Body of pancreas (tissue), 4 donors: ENCODE measurements at regions not wholly inside any gene's neighbourhood (a gene's known extent, or its start where the extent isn't known, plus 50 kb on each side); places are given as distances from the start of the nearest gene placed in this dataset.
A peak's percentile ranks its signal among the peaks of the same experiment; 100 is the strongest.

ENCODE experiments used
- ATAC-seq: fragments of 150-250 bp; one replicate; pipeline ENCODE4 v1.9.1; 2016
- DNase-seq, 4 donors: peaks; one replicate each; pipeline ENCODE4 v3.0.0-alpha.2; 2019
- H3K27ac ChIP-seq, 4 donors: fragments of 200-600 bp; sonication (generic); 1 replicate in 3 of 4; 2 replicates in 1 of 4; pipeline versions ENCODE4 v1.5.1 to v1.6.1; 2016 to 2019; ENCODE audit warnings: mild to moderate bottlenecking in 1 of 4, mixed read lengths in 1 of 4, moderate library complexity in 1 of 4
- H3K27me3 ChIP-seq, 2 donors: fragments of 200-600 bp; sonication (generic); one replicate each; pipeline ENCODE4 v1.6.0; 2016; ENCODE audit warnings: mild to moderate bottlenecking in 1 of 2
- H3K36me3 ChIP-seq, 2 donors: fragments of 200-600 bp; sonication (generic); replicated peaks in 1 of 2; 2 replicates each; pipeline ENCODE4 v1.5.1; 2016; ENCODE audit warnings: low read depth in 2 of 2; ENCODE audit not compliant: insufficient read depth in 1 of 2
- H3K4me1 ChIP-seq: fragments of 200-600 bp; sonication (generic); one replicate; pipeline ENCODE4 v1.6.0; 2016
- H3K4me3 ChIP-seq, 2 donors: fragments of 200-600 bp; sonication (generic); 1 replicate in 1 of 2; 2 replicates in 1 of 2; pipeline ENCODE4 v1.5.1; 2016 to 2019
- H3K9me3 ChIP-seq, 3 donors: fragments of 200-600 bp; sonication (generic); 1 replicate in 2 of 3; 2 replicates in 1 of 3; pipeline ENCODE4 v1.5.1; 2016
- POLR2A ChIP-seq, 3 donors: fragments of 450-650 bp; IDR thresholded peaks; one replicate each; pipeline ENCODE4 v1.6.1; 2016; ENCODE audit warnings: antibody characterized with exemption in 3 of 3, mild to moderate bottlenecking in 2 of 3
- WGBS, 2 donors: methylation state at CpG; one replicate each; pipeline ENCODE4 v1.1.5; 2017; 5-methylcytosine and 5-hydroxymethylcytosine counted together
- intact Hi-C: fragments of 100-400 bp; cut with DNase I; formaldehyde crosslinking; loops from one replicate; pipeline ENCODE4 v1.15.1; 2023
- TF ChIP-seq, protein P1 (sequence below), 7 experiments: fragments of 450-650 bp in 4 of 7; fragments of 200-600 bp in 3 of 7; sonication (generic) in 3 of 7; IDR thresholded peaks; one replicate each; pipeline ENCODE4 v1.5.1; 2016 to 2019; ENCODE audit warnings: antibody characterized with exemption in 7 of 7

DNA sequence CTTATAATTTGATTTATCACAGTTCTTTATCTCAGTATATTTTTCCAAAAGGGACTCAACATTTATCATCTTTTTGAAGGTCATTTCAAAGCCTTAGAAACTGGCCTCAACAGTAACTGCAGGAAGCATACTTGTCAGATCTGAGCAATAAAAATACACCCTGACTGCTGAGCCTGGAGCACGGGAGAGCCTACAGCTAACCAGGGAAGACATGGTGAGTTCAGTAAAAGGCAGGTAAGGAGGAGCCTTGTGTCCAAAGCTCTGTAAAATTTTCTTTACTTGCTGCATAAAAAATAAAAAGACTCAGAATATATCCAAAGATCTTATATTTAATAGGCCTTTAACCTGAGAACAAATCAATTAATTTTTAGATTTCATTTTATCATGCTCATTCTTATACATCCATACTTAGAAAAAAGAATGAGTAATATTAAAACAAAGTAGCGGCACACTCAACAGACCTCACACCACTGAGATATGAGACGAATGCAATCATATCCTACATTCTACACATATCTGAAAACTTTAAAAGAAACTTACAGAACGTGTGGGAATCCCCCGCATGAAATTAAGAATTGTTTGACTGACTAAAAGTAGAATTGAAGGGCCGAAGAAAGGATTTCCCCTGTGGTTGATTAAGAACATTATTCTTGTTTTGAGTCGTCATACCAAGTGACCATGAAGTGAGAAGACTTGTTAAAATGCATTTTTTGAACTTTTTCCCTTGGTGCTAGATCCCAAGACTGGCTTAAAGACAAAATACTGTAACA, 296.4 kb upstream of the MKLN1 start:
- Histone ChIP-seq H3K27ac (no peak overlapping the region), H3K36me3 (no peaks in the 10 kb centered on the region), H3K4me1 (peaks cover 35% of the 10 kb centered on the region), H3K9me3 (no peaks in the 10 kb centered on the region), H3K27me3 (no peaks in the 10 kb centered on the region), H3K4me3 (no peak overlapping the region)
- TF ChIP-seq, protein P1, sequence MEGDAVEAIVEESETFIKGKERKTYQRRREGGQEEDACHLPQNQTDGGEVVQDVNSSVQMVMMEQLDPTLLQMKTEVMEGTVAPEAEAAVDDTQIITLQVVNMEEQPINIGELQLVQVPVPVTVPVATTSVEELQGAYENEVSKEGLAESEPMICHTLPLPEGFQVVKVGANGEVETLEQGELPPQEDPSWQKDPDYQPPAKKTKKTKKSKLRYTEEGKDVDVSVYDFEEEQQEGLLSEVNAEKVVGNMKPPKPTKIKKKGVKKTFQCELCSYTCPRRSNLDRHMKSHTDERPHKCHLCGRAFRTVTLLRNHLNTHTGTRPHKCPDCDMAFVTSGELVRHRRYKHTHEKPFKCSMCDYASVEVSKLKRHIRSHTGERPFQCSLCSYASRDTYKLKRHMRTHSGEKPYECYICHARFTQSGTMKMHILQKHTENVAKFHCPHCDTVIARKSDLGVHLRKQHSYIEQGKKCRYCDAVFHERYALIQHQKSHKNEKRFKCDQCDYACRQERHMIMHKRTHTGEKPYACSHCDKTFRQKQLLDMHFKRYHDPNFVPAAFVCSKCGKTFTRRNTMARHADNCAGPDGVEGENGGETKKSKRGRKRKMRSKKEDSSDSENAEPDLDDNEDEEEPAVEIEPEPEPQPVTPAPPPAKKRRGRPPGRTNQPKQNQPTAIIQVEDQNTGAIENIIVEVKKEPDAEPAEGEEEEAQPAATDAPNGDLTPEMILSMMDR (IDR thresholded peaks at IDR 0.05) = no peak
- no peak for TF ChIP-seq POLR2A (IDR thresholded peaks at IDR 0.05)
- ATAC-seq (no peak), DNase-seq (no peak)
- intact Hi-C loops = no loop called here
- 80 to 83% methylated on average over 7 of the region's 7 CpGs for WGBS, 2 donors

GRCh38 chr7:131032786-131033185, 294.9 kb upstream of the MKLN1 start:
- WGBS, 2 donors = 96 to 98% methylated on average over 6 of the region's 6 CpGs
- Histone ChIP-seq H3K9me3 (no peaks in the 10 kb centered on the region), H3K27me3 (no peaks in the 10 kb centered on the region), H3K27ac (no peak overlapping the region), H3K36me3 (no peaks in the 10 kb centered on the region), H3K4me1 (peaks cover 31% of the 10 kb centered on the region), H3K4me3 (no peak overlapping the region)
- no peak for DNase-seq
- intact Hi-C loops = no loop called here
- TF ChIP-seq, protein P1 (IDR thresholded peaks at IDR 0.05) = no peak
- TF ChIP-seq POLR2A (IDR thresholded peaks at IDR 0.05) = no peak
- ATAC-seq = no peak

DNA sequence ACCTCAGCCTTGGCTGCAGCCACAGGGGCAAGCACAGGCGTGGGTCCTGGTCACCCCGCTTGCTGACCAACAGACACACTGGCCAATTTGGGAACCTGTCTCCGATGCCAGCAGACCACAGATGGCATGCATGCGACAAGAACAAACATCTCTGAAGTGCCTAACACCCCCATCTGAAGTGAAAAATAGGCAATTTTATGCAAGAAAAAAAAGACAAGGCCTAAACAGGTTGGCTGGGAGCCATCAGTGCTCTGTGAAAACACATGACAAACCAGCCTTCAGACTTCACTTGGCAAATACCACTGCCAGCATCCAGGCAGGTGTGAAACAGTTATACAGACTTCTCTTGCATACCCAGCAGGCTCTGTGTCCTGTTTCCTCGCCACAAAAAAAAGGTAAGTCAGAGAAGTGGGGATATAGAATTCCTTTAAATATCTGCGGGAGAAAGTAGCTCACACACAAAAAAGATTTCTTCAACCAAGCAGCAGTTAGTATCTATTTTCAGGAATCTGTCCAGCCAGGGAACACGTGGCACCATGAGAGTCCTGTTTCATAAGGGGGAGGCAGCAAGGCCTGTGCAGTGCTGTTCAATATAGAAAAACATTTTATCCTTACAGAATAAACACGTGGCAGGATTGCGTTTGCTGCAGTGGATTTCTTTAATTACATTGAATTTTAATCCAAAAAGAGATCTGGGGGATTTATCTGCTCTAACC, 293.4 kb upstream of the MKLN1 start:
- Histone ChIP-seq H3K4me1 (peaks cover 15% of the 10 kb centered on the region), H3K4me3 (no peak overlapping the region), H3K27me3 (no peaks in the 10 kb centered on the region), H3K27ac (no peak overlapping the region), H3K9me3 (no peaks in the 10 kb centered on the region), H3K36me3 (no peaks in the 10 kb centered on the region)
- DNase-seq (peak in 3 of 4 donors; percentile 42 to 53 (median 49)), ATAC-seq (no peak)
- TF ChIP-seq, protein P1 (IDR thresholded peaks at IDR 0.05) = no peak
- no peak for TF ChIP-seq POLR2A (IDR thresholded peaks at IDR 0.05)
- intact Hi-C loops = no loop called here
- WGBS, 2 donors = 79 to 85% methylated on average over 9 of the region's 9 CpGs

GRCh38 chr7:131035088-131035770, 292.4 kb upstream of the MKLN1 start:
- Histone ChIP-seq H3K4me1 (peaks cover 17% of the 10 kb centered on the region), H3K9me3 (no peaks in the 10 kb centered on the region), H3K27ac (peak overlapping the region in 1 of 4 donors; percentile 19), H3K27me3 (no peaks in the 10 kb centered on the region), H3K36me3 (no peaks in the 10 kb centered on the region), H3K4me3 (no peak overlapping the region)
- ATAC-seq = no peak
- intact Hi-C loops = no loop called here
- TF ChIP-seq, protein P1 (IDR thresholded peaks at IDR 0.05) = no peak
- TF ChIP-seq POLR2A (IDR thresholded peaks at IDR 0.05) = no peak
- WGBS, 2 donors = 90 to 92% methylated on average over 8 of the region's 8 CpGs
- DNase-seq = no peak
